Mammary epithelial cell (primary cell): ENCODE measurements at regions not wholly inside any gene's neighbourhood (a gene's known extent, or its start where the extent isn't known, plus 50 kb on each side); places are given as distances from the start of the nearest gene placed in this dataset.

ENCODE experiments used
- EZH2 ChIP-seq: IDR thresholded peaks from 2 replicates; pipeline ENCODE4 v1.6.1; 2012; ENCODE audit warnings: low read length, inconsistent platforms, borderline replicate concordance
- TF ChIP-seq, protein P1 (sequence below), 2 donors: IDR thresholded peaks in 1 of 2; conservative IDR thresholded peaks in 1 of 2; 2 replicates each; pipeline ENCODE4 v1.5.1; 2011 to 2012; ENCODE audit warnings: inconsistent platforms in 2 of 2, low read length in 2 of 2, mild to moderate bottlenecking in 2 of 2, control low read depth in 1 of 2, low read depth in 1 of 2; ENCODE audit not compliant: insufficient read depth in 1 of 2; ENCODE audit errors: extremely low read depth in 1 of 2

DNA sequence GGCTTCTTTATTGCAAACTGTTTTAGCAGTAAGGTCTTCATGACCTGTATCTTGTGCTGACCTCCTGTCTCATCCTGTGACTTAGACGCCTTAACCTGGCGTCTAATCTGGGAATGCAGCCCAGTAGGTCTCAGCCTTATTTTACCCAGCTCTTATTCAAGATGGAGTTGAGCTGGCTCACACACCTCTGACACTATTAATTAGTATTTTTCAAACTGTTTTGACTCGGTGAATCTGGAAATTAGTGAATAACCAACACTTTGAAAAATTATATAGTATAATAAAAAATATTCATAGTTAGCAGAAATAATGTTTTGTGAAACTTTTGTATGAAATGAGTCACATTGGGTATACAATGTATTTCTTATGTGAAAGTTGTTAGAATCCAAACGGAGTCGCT lies 189.4 kb downstream of the PDGFRA start:
- TF ChIP-seq, protein P1, sequence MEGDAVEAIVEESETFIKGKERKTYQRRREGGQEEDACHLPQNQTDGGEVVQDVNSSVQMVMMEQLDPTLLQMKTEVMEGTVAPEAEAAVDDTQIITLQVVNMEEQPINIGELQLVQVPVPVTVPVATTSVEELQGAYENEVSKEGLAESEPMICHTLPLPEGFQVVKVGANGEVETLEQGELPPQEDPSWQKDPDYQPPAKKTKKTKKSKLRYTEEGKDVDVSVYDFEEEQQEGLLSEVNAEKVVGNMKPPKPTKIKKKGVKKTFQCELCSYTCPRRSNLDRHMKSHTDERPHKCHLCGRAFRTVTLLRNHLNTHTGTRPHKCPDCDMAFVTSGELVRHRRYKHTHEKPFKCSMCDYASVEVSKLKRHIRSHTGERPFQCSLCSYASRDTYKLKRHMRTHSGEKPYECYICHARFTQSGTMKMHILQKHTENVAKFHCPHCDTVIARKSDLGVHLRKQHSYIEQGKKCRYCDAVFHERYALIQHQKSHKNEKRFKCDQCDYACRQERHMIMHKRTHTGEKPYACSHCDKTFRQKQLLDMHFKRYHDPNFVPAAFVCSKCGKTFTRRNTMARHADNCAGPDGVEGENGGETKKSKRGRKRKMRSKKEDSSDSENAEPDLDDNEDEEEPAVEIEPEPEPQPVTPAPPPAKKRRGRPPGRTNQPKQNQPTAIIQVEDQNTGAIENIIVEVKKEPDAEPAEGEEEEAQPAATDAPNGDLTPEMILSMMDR (conservative IDR thresholded peaks at IDR 0.05 in 1 of 2, IDR thresholded peaks at IDR 0.05 in 1 of 2; ENCODE audit: extremely low read depth in 1 of 2, insufficient read depth in 1 of 2, low read depth in 1 of 2, low read length in 2 of 2) = no peak
- TF ChIP-seq EZH2 = no peak
